ENCODE measurements at regions not wholly inside any gene's neighbourhood (a gene's known extent, or its start where the extent isn't known, plus 50 kb on each side); places are given as distances from the start of the nearest gene placed in this dataset.

DNA sequence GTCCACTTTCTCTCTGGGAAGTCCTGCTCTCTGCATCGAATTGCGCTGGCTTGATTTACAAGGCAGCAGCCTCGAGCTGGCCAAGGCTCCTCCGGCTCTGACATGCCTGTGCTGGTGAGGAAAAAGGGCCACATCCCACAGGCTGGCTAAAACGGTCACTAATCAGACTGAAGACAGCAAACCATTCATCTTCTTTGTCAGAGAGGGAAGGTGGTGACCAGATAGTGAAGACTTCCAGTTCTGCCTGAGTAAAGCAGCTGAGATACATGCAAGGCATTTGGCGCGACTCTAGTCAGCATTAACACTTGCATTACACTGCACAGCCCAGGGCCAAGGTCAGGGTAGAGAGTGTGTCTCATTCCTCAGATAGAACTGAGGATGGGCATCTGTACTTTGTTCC is 203.2 kb upstream of the MAP3K7 start:
- TF ChIP-seq, protein P1, sequence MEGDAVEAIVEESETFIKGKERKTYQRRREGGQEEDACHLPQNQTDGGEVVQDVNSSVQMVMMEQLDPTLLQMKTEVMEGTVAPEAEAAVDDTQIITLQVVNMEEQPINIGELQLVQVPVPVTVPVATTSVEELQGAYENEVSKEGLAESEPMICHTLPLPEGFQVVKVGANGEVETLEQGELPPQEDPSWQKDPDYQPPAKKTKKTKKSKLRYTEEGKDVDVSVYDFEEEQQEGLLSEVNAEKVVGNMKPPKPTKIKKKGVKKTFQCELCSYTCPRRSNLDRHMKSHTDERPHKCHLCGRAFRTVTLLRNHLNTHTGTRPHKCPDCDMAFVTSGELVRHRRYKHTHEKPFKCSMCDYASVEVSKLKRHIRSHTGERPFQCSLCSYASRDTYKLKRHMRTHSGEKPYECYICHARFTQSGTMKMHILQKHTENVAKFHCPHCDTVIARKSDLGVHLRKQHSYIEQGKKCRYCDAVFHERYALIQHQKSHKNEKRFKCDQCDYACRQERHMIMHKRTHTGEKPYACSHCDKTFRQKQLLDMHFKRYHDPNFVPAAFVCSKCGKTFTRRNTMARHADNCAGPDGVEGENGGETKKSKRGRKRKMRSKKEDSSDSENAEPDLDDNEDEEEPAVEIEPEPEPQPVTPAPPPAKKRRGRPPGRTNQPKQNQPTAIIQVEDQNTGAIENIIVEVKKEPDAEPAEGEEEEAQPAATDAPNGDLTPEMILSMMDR (conservative IDR thresholded peaks at IDR 0.05): no peak
- no peak for TF ChIP-seq EZH2 (IDR thresholded peaks at IDR 0.05; ENCODE audit: low read depth)
